ENCODE measurements at regions not wholly inside any gene's neighbourhood (a gene's known extent, or its start where the extent isn't known, plus 50 kb on each side); places are given as distances from the start of the nearest gene placed in this dataset.
"Not testable (repeated sequence)": the region's sequence is repeated elsewhere in the genome, so short reads cannot be mapped to it uniquely, and the experiment has no call there.

DNA sequence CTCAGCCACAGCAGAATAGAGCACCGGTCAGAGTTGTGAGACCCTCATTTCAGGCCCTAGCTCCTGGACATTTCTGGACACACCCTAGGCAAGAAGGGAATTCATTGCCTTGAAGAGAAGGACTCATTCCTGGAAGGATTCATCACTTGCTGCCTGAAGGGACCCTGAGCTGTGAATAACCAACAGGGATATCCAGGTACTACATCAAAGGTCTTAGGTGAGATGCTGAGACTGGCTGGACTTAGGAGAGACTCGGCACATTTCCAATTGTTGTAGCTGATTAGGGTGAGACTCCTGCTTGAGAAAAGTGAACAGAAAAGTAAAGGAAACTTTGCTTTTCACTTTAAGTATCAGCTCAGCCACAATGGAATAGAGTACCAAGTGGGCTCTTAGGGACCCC, 208.1 kb upstream of the CDKN2B start:
- no peak for DNase-seq (ENCODE audit: low spot score)
- FAIRE-seq: no peak

DNA sequence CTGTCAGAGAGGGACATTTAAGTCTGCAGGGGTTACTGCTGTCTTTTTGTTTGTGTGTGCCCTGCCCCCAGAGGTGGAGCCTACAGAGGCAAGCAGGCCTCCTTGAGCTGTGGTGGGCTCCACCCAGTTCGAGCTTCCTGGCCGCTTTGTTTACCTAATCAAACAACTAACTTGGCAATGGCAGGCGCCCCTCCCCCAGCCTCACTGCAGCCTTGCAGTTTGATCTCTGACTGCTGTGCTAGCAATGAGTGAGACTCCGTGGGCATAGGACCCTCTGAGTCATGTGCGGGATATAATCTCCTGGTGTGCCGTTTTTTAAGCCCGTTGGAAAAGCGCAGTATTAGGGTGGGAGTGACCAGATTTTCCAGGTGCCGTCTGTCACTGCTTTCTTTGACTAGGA, 216.8 kb upstream of the CDKN2B start:
- DNase-seq (ENCODE audit: low spot score); FAIRE-seq: not testable (repeated sequence)

DNA sequence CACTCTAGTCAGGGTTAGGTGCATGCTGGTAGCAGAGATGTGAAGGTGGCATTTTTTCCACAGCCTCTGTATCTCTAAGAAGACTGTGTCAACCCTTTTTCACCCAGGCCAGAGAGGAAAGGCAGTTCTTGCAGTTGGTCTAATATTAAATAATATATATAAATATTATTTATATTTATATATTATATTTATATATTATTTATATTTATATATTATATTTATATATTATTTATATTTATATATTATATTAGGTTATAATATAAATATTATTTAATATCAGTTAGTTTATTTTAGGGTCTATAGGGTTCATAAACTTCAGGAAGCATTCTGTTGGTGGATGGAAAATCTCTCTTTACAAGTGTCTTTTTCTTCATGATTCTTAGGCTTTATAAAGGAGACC, 218.6 kb upstream of the DMRTA1 start:
- no peak for DNase-seq (ENCODE audit: low spot score)

DNA sequence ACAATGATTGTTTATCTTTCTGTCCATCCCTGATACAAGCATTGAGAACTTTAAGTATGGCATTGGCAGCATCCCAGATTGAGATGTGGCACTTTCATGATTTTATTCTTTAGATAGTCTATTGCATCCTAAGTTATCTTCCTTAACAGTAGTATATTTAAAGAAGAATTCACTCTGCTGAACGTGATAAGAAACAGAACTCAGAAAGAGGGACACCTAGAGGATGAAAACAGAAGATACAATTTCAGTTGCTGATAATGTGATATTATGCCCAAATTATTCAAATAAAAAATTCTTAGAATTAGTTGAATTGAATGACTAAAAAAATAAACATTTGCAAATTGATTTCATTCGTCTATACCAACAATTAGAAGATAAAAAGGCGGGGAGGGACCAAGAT, 218.1 kb upstream of the DMRTA1 start:
- FAIRE-seq (no peak), DNase-seq (ENCODE audit: low spot score) (no peak)

More for the DNA sequence above, 218.6 kb upstream of the DMRTA1 start:
- peak; percentile 47 for FAIRE-seq

DNA sequence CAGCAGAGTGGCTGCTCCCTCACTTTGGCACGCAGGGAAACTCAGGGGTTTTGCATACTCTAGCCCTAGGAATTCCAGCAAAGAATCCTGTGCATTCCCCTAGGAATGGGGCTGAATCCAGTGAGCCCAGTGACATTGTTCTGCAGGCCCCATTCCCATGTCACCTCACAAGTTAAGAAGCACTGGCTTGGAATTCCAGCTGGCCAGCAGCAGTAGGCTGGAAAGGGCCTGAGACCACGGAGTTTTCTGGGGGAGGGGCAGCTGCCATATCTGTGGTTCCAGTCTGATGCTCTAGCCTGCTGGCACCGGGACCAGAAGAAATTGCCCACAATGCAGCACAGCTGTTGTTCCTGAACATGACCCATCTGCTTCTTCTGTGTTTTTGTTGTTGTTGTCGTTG, 217.6 kb upstream of the DMRTA1 start:
- DNase-seq (ENCODE audit: low spot score) (no peak), FAIRE-seq (no peak)

DNA sequence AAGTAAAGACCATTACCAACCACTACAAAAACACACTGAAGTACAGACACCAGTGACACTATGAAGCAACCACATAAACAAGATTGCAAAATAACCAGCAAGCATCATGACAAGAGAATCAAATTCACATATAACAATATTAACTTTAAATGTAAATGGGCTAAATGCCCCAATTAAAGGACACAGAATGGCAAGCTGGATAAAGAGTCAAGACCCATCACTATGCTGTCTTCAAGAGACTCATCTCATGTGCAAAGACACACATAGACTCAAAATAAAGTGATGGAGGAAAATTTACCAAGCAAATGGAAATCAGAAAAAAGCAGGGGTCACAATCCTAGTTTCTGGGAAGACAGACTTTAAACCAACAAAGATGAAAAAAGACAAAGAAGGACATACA, 215.3 kb upstream of the DMRTA1 start:
- FAIRE-seq; DNase-seq (ENCODE audit: low spot score): not testable (repeated sequence)

DNA sequence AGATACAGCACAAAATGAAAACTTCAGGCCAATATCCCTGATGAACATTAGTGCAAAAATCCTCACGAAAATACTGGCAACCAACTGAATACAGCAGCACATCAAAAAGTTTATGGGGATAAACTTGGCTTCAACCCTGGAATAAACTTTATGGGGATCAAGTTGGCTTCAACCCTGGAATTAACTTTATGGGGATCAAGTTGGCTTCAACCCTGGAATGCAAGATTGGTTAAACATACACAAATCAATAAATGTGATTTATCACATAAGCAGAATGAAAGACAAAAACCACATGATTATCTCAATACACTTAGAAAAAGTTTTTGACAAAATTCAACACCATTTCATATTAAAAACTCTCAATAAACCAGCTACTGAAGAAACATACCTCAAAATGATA, 213.7 kb upstream of the DMRTA1 start:
- no peak for FAIRE-seq
- no peak for DNase-seq (ENCODE audit: low spot score)

DNA sequence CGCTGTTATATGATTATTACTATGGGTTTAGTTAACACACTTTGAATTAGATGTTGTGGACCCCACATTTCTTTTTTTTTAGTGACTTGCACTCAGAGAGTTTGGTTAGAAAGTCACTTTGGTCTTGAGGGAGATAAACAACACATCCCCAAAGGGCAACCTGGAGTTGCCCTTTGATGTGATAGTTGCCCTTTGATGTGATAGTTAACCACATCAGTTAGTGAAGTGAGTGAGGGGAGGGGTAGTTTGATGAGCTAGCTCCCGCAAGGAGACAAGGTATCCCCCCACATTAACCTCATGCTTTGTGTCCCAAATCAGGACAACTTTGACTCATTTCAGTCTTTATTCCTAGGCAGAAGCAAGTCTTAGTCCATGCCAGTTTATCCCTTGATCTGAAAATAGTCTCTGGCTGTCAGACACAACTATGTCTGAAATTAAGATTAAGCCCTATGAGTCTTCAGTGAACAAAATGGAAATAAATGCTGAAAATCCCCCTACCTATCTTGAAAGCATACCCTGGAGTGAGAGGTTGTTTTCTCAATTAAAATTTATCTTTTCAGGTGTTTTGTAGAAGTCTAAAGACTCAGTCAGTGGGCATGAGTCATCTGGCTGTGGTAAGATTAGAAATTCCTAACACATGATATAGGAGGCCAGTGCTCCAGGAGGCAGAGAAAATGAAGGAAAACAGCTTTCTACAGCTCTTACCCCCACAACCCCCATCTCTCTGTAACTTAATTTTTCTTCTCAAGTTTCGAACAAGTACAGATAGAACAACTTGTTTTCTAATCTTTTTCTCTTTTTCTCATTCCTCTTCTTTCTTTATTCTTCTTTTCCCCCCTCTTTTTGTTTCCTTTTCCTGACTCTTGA, 208.9 kb upstream of the DMRTA1 start:
- FAIRE-seq (peak; percentile 96), DNase-seq (ENCODE audit: low spot score) (peak; percentile 80)

DNA sequence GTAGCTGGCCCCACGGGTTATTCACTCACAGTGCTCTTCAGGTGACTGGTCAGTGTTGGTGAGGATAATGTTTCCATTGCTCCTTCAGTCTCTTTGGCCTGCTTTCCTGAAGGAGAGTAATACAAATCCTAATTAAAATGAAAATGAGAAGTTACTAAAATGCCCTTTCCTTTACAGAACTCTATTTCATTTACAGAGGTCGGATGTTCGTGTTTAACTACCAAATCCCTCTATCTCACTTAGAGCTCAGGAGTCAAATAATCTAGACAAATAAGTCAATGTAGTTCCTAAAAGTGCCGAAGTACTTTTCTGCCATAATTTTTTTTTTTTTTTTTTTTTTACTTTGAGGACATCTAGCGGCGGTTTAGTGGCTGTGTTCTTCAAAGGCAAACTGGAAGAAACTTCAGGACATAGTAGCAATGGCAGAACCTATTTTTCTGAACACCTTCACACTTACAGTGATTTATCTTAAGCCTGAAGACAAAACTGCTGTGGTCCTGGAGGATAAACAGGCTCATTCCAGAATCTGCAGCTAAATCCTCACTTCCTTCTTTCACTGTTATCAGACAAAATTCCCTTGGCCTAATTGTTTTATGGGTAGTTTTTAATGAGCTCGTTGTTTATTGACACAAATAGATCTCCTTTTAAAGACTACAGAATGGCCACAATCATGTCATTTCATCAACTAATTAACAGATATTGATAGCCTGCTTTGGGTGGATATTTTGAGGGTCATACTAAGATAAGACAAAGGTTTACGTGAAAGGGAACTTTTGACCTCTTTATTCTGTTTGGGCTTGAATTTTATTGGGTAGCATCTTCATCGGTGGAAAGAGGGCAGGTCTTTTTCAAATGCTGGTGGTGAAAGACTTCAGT, 207.6 kb upstream of the DMRTA1 start:
- FAIRE-seq: peak; percentile 85

DNA sequence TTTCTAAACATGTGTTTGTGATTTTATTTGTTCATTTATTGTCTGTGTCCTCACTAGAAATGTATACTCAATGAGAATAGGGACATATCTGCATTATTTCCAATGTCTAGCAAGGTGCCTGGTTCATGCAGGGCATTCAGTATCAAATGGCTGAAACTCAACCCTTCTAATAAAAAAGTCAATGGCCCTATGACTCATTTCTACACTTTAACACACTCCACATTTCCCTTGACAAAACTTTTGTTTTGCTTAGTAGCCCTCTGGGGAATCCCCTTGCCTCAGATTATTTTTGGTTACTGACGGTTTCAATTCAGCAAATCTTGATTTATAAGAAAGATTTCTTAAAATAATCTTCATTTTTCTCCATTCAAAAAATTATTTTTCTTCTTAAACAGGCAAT, 206.0 kb upstream of the DMRTA1 start:
- DNase-seq (ENCODE audit: low spot score) (peak; percentile 42), FAIRE-seq (peak; percentile 74)

More for the DNA sequence above, 207.6 kb upstream of the DMRTA1 start:
- peak; percentile 59 for DNase-seq (ENCODE audit: low spot score)

DNA sequence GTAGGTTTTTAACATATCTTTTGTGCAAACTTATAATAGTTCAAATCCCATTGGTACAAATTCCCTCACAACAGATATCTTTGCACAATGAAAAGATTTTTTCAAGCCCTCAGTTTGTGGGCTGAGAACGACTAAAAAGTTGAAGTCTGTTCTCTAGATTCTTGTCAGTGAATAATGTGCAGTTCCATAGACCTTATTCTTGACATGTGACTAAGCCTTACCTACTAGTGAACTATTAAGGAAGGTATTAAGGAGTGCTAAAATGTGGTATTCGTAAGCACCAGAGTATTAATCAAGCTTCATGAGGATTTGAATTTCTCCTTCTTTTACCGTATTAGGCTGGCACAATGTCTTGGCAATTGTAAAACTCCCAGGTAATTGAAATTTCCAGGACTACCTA, 205.6 kb upstream of the DMRTA1 start:
- no peak for DNase-seq (ENCODE audit: low spot score)
- no peak for FAIRE-seq

DNA sequence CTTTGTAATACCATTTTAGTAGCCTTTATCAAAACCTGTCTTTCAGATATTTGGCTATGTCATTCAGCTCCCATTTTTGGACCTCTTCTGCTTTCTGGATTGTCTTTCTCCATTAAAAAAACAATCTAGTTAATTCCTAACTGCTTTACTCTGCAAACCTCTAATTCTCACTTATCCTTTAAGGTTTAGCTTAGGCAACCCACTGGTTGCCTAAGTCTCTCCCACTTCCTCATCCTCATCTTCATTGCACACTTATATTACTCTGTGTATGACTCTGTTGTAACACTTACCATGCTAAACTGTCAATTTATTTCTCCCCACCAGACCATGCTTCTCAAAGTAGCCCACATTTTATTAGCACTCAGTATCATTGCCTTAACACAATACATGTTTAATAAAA, 205.0 kb upstream of the DMRTA1 start:
- FAIRE-seq (no peak), DNase-seq (ENCODE audit: low spot score) (no peak)

DNA sequence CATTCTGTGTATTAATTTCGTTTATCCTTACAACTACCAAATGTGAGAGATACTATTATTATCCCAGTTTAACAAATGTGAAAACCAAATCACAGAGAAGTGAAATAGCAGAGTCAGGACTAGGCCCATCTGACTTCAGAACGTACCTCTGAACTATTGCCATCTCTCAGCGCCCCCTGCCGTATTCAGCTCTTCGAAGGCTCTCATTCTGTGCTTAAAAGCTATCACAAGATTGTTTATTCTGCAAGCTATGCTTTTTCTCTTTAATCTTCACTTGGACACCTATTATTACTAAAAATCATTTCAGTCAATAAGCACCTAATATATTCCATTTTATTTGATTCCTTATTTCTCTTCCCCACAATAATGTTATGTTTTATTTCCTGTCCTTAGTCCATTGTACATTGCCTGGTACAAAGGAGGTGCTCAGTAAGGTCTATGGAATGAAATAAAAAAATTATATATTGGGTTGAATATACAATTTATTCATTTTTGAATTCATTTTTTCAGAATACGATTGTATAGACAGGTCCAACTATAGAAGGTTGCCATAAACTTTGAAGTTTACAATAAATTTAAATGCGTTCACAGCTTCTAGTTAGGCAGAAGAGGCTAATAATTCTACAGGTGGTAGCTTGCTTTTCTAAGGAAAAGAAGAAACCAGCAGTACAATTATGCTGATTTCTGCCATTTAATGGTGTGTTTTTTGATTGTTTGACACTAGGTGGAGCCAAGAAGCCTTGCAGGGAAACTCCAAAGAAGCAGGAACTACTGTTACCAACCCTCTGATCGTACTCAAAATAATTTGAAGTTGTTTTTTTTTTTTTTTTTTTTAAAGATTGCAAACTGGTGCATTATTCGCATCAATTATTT, 202.2 kb upstream of the DMRTA1 start:
- FAIRE-seq (peak; percentile 76), DNase-seq (ENCODE audit: low spot score) (peak; percentile 22)

DNA sequence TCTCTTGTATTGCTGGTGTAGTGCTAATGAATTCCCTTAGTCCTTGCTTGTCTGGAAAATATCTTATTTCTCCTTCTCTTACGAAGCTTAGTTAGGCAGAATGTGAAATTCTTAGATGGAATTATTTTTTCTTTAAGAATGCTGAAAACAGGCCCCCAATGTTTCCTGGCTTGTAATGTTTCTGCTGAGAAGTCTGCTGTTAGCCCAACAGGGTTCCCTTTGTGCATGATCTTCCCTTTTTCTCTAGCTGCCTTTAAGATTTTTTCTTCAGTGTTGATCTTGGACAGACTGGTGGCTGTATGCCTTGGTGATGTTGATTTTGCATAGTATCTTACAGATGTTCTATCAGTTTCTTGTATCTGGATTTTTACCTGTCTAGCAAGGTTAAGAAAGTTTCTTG, 191.3 kb upstream of the DMRTA1 start:
- DNase-seq (ENCODE audit: low spot score) (no peak), FAIRE-seq (no peak)

DNA sequence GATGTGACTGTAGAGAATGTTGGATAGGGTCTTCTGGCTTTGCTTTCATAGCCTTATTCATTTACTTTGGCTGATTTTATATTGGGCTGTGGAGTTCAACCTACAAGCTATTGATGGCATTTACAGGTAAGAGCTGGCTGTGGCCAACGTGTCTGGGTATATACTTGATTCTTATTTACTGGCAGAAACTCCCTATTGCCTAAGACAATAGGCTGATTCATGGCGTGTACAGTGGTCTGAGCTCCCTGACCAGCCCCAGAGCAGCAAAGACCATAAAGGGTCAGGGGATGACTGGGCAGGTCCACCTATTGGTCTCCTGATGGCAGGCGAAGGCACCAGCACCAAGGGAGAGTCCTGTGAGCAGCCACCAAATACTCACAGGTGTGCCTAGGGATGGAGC, 190.2 kb upstream of the DMRTA1 start:
- FAIRE-seq (no peak), DNase-seq (ENCODE audit: low spot score) (no peak)

DNA sequence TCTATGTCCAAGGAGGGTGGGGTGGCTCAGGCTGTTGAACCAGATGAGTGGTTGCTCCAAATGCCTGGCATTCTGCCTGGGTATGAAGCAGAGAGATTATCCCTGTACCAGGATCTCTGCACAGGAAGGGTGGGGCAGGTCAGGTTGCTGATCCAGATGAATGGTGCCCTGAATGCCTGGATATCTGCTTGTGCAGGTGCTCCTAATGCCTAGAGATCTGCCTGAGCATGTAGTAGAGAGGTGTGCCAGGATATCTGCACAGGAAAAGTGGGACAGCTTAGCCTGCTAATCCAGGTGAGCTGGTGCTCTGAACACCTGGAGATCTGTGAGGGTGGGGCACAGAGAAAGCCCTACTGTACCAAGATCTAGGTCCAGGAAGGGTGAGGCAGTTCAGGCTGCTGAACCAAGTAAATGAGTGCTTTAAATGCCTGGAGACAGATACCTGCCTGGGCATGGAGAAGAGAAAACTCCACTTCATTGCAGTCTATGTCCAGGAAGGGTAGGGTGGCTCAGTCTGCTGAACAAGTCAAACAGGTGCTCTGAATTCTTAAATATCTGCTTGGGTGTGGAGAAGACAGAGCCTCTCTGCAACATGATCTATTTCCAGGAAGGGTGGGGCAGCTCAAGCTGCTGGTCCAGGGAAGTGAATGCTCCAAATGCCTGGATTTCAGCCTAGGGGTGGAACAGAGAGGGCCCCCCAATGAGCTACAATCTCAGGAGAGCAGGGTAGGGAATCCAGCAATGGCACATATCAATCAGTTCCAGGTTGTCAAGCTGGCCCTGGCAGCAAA, 189.4 kb upstream of the DMRTA1 start:
- DNase-seq (ENCODE audit: low spot score) (no peak), FAIRE-seq (no peak)

DNA sequence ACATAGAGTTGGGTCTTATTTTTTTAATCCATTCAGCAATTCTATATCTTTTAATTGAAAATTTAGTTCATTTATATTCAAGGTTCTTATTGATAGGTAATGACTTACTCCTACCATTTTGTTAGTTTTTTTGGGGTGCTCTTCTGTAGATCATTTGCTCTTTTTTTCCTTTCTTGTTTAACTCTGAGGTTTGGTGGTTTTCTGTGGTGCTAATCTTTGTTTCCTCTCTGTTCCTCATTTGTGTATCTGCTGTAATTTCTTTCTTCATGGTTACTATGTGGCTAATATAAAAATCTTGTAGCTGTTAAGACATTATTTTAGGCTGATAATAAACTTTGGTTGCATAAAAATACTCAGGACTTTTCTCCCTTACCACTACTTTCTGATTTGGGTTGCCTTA, 181.6 kb upstream of the DMRTA1 start:
- DNase-seq (ENCODE audit: low spot score) (no peak), FAIRE-seq (no peak)

DNA sequence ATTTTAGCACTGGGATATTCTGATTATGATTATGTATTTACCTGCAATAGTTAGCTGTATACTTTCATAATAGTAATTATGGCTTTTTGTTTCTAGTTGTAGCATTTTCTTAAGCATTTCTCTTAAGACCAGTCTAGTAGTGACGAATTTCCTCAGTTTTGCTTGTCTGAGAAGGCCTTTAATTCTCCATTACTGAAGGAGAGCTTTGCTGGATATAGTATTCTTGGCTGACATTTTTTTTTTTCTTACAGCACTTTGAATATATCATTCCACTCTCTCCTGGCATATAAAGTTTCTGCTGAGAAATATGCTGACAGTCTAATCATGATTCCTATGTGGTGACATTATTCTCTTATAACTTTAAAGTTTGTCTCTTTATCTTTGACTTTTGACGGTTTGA, 181.1 kb upstream of the DMRTA1 start:
- DNase-seq (ENCODE audit: low spot score): no peak
- no peak for FAIRE-seq

DNA sequence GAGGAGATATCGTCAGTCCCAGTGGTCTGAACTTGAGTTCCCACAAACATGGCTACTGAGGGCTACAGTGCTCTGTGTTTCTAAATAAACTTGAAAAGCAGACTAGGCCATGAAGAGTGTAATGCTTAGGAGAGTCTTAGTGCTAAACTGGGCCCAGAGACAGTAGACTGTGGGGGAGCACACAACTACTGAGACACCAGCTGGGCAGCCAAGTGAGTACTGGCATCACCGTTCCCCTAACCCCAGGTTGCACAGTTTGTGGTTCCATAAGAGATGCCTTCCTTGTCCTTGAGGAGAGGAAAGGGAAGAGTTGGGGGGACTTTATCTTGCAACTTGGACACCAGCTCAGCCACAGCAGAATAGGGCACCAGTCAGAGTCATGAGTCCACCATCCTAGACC, 172.1 kb upstream of the DMRTA1 start:
- DNase-seq (ENCODE audit: low spot score) (no peak), FAIRE-seq (no peak)

DNA sequence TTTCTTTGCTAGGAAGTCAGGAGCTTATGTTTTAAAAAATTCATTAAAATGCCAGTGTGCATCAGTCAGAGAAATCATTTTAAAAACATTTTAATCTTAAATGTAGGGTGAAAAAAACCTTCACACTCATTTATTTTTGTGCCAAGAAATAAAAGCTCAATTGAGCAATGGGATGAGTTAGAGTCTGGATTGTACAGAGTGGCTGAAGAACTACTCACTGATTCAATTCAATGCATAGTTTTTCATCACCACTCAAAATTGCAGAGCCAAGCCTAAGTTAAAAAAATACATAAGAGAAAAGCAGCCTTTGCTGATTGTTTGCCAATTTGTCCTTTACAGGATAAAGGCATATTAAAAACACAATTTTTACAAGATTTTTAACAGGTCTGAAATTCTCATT, 168.2 kb upstream of the DMRTA1 start:
- DNase-seq (ENCODE audit: low spot score): no peak
- FAIRE-seq: no peak

DNA sequence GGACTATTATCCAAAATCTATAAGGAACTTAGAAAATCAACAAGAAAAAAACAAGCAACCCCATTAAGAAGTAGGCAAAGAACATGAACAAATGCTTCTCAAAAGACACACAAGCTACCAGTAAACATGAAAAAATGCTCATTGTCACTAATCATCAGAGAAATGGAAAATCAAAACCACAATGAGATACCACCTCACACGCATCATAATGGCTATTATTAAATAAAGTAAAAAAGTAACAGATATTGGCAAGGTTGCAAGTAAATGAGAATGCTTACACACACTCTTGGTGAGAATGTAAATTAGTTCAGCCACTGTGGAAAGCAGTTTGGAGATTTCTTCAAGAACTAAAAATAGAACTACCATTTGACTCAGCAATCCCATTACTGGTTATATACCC, 167.0 kb upstream of the DMRTA1 start:
- no peak for FAIRE-seq
- no peak for DNase-seq (ENCODE audit: low spot score)

Data from RCC 7860 (cell line).